ENCODE measurements at regions not wholly inside any gene's neighbourhood (a gene's known extent, or its start where the extent isn't known, plus 50 kb on each side); places are given as distances from the start of the nearest gene placed in this dataset.

- Histone ChIP-seq H2BK15ac (ENCODE audit: low read length) (no peak overlapping the region), H2AK5ac (ENCODE audit: low read depth, low read length) (no peak overlapping the region), H4K20me1 (replicated peaks in 1 of 2; ENCODE audit: control insufficient read depth in 1 of 2, insufficient read depth in 2 of 2, low read length in 2 of 2) (no peaks in the 10 kb centered on the region), H4K91ac (replicated peaks; ENCODE audit: insufficient read length, low read length) (no peak overlapping the region), H3K9me3 (ENCODE audit: insufficient read depth in 2 of 2, low read depth in 1 of 2, low read length in 1 of 2) (no peaks in the 10 kb centered on the region), H3K27ac (ENCODE audit: low read depth, low read length) (no peak overlapping the region), H3K4me3 (ENCODE audit: extremely low read depth in 1 of 4, insufficient read depth in 2 of 4, low read depth in 3 of 4, low read length in 4 of 4) (no peak overlapping the region), H3K4me1 (replicated peaks in 1 of 4; ENCODE audit: control insufficient read depth in 3 of 4, insufficient read depth in 4 of 4, low read length in 3 of 4) (no peaks in the 10 kb centered on the region), H3K23me2 (ENCODE audit: low read depth, low read length) (no peaks in the 10 kb centered on the region), H4K8ac (ENCODE audit: extremely low read depth, insufficient read depth, low read length) (no peak overlapping the region), H3K4ac (replicated peaks; ENCODE audit: insufficient read length, low read depth, low read length) (no peak overlapping the region), H3K79me1 (ENCODE audit: low read depth, low read length) (no peaks in the 10 kb centered on the region), H3K9ac (replicated peaks in 1 of 4; ENCODE audit: extremely low read depth in 1 of 4, low read depth in 3 of 4, low read length in 3 of 4) (no peak overlapping the region), H4K5ac (ENCODE audit: insufficient read length, low read depth, low read length) (no peak overlapping the region), H3K4me2 (ENCODE audit: insufficient read depth in 1 of 2, low read depth in 2 of 2, low read length in 2 of 2) (no peak overlapping the region), H3K18ac (ENCODE audit: extremely low read depth, low read length) (no peak overlapping the region), H3K23ac (ENCODE audit: insufficient read length) (no peak overlapping the region), H2BK5ac (ENCODE audit: low read depth, low read length) (no peak overlapping the region), H3K36me3 (ENCODE audit: control insufficient read depth in 2 of 4, insufficient read depth in 4 of 4, low read length in 3 of 4) (no peaks in the 10 kb centered on the region), H2BK120ac (replicated peaks; ENCODE audit: low read depth, low read length) (no peak overlapping the region), H3K27me3 (replicated peaks in 1 of 4; ENCODE audit: control insufficient read depth in 3 of 4, extremely low read depth in 1 of 4, insufficient read depth in 3 of 4, low read length in 3 of 4) (no peaks in the 10 kb centered on the region), H2AFZ (ENCODE audit: low read length) (no peak overlapping the region), H3K14ac (ENCODE audit: insufficient read length) (no peak overlapping the region), H2BK20ac (ENCODE audit: low read length) (no peak overlapping the region), H3K56ac (replicated peaks; ENCODE audit: insufficient read length, low read depth, low read length) (no peak overlapping the region), H3K79me2 (ENCODE audit: control insufficient read depth in 1 of 2, insufficient read depth in 2 of 2, low read length in 2 of 2) (no peaks in the 10 kb centered on the region), H2BK12ac (ENCODE audit: low read depth, low read length) (no peak overlapping the region)
- WGBS, 2 experiments (ENCODE audit: extremely low coverage in 1 of 2, insufficient coverage in 1 of 2, insufficient read length in 1 of 2, insufficient replicate concordance in 2 of 2, low coverage in 1 of 2, low lambda C conversion rate in 2 of 2, missing lambda C conversion rate in 1 of 2), result 91% methylated on average over 10 of the region's 10 CpGs; no CpG with 5 or more reads in 1 of the 2 experiments
- FAIRE-seq (no peak), DNase-seq (ENCODE audit: low read depth in 1 of 2, low spot score in 2 of 2) (no peak)
- TF ChIP-seq POLR2A (IDR thresholded peaks at IDR 0.05; ENCODE audit: control extremely low read depth in 1 of 2, low read depth in 2 of 2, low read length in 2 of 2) (no peak), YY1 (IDR thresholded peaks at IDR 0.05; ENCODE audit: low read depth, low read length) (no peak), EGR1 (IDR thresholded peaks at IDR 0.05; ENCODE audit: borderline replicate concordance, low read depth, low read length) (no peak), SP4 (IDR thresholded peaks at IDR 0.05; ENCODE audit: low read length) (no peak), KDM1A (IDR thresholded peaks at IDR 0.05; ENCODE audit: borderline replicate concordance, low read length) (no peak), HDAC6 (IDR thresholded peaks at IDR 0.05; ENCODE audit: low read depth, low read length) (no peak), SIRT6 (IDR thresholded peaks at IDR 0.05; ENCODE audit: low read length) (no peak), SIX5 (IDR thresholded peaks at IDR 0.05; ENCODE audit: low read depth, low read length) (no peak), ATF3 (IDR thresholded peaks at IDR 0.05; ENCODE audit: insufficient read depth, low read depth, low read length) (no peak), E2F6 (IDR thresholded peaks at IDR 0.05) (no peak), GABPA (IDR thresholded peaks at IDR 0.05; ENCODE audit: borderline replicate concordance, insufficient read depth, low read length) (no peak)
- POLR2A ChIA-PET (ENCODE audit: partially characterized antibody), result no interaction called here
- CTCF ChIA-PET (ENCODE audit: partially characterized antibody), result interaction anchor here (0.9 to 1.7 kb wide), 5 partner anchors 9 to 484 kb away, joined by 3 to 4 read pairs (median 3); no protein-coding TSS in a partner anchor
These were observed 508.5 kb downstream of the FOXG1 start for GRCh38 chr14:29274890-29275596.
